ENCODE measurements at regions not wholly inside any gene's neighbourhood (a gene's known extent, or its start where the extent isn't known, plus 50 kb on each side); places are given as distances from the start of the nearest gene placed in this dataset.

- TF ChIP-seq RAD21 (IDR thresholded peaks at IDR 0.05; ENCODE audit: low read depth) (no peak), TAF1 (IDR thresholded peaks at IDR 0.05; ENCODE audit: low read depth) (no peak), FOXM1 (IDR thresholded peaks at IDR 0.05; ENCODE audit: borderline replicate concordance, low read depth) (no peak), USF1 (IDR thresholded peaks at IDR 0.05) (no peak), YY1 (IDR thresholded peaks at IDR 0.05; ENCODE audit: low read depth) (no peak), NFIC (IDR thresholded peaks at IDR 0.05) (no peak), EP300 (IDR thresholded peaks at IDR 0.05; ENCODE audit: borderline replicate concordance) (no peak)
Measured at GRCh38 chr9:82252116-82252515, 263.5 kb downstream of the SPATA31D1 start.

DNA sequence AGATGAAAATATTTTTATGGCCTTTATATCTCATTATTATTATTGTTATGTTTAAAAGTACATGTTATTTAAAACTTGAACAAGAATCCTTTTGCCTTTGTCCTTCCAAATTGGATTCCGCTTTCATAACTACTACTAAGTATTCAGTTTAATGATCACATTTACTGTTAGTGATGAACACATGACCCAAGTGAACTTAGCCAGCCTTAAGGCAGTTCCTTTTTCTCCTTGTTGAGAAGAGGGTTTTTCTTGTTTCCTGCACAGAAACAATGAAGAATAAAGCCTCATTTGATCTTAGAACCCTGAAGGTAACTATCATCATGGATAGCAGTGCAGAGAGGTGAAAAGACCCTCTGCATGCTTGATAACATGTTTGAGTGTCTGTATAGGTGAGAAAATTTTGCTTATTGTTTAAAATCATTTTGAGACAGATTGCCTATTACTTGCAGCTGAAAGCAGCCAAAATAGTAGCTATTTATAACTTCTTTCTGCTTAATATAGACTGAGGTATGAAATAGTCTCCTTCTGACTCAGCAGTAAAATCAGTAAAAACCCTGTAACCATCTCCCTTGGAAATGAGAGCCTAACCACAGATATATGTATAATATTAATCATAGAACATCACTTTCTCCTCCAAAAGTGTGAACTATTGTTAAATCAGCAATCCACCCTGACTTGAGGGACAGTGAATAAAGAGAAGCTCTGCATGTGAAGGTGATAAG, 266.2 kb downstream of the SPATA31D1 start:
- no peak for TF ChIP-seq EP300 (IDR thresholded peaks at IDR 0.05; ENCODE audit: borderline replicate concordance)
- no peak for TF ChIP-seq CEBPB (IDR thresholded peaks at IDR 0.05)
- no peak for TF ChIP-seq FOXM1 (IDR thresholded peaks at IDR 0.05; ENCODE audit: borderline replicate concordance, low read depth)

GRCh38 chr9:82255481-82256176, 267.1 kb downstream of the SPATA31D1 start:
- TF ChIP-seq ZBTB7A (IDR thresholded peaks at IDR 0.05; ENCODE audit: low read depth) (no peak), YY1 (IDR thresholded peaks at IDR 0.05; ENCODE audit: low read depth) (no peak), TEAD4 (IDR thresholded peaks at IDR 0.05) (no peak), CEBPB (IDR thresholded peaks at IDR 0.05) (no peak), TCF12 (IDR thresholded peaks at IDR 0.05; ENCODE audit: low read depth) (no peak), NFIC (IDR thresholded peaks at IDR 0.05) (no peak)

- TF ChIP-seq USF1 (IDR thresholded peaks at IDR 0.05) (no peak), YY1 (IDR thresholded peaks at IDR 0.05; ENCODE audit: low read depth) (no peak), TCF12 (IDR thresholded peaks at IDR 0.05; ENCODE audit: low read depth) (no peak)
- TF ChIP-seq, protein P1, sequence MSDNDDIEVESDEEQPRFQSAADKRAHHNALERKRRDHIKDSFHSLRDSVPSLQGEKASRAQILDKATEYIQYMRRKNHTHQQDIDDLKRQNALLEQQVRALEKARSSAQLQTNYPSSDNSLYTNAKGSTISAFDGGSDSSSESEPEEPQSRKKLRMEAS (IDR thresholded peaks at IDR 0.05), result no peak
Measured at GRCh38 chr9:82260691-82261090, 272.1 kb downstream of the SPATA31D1 start.

DNA sequence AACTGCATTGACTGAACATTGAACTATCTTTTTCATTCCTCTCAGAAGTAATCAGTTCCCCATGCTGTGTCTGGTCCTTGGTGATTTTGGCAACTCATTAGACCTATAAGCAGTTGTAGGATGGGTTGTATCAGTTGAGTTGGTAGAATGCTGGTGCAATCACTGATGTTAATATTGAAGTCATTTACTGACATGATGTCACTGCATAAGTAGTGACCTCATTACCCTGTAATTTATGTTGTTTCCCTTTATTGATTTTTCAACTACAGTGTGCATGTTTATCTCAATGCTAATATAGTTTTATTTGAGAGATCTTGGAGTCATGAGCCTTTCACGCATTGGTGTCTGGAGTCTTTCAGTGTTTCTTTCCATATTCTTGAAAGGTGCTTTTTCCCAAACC, 275.0 kb downstream of the SPATA31D1 start:
- TF ChIP-seq RAD21 (IDR thresholded peaks at IDR 0.05; ENCODE audit: low read depth) (no peak), CEBPB (IDR thresholded peaks at IDR 0.05) (no peak), TAF1 (IDR thresholded peaks at IDR 0.05; ENCODE audit: low read depth) (no peak), CREB1 (IDR thresholded peaks at IDR 0.05; ENCODE audit: low read depth) (no peak), TCF12 (IDR thresholded peaks at IDR 0.05; ENCODE audit: low read depth) (no peak), USF1 (IDR thresholded peaks at IDR 0.05) (no peak), NFIC (IDR thresholded peaks at IDR 0.05) (no peak), TEAD4 (IDR thresholded peaks at IDR 0.05) (no peak), EP300 (IDR thresholded peaks at IDR 0.05; ENCODE audit: borderline replicate concordance) (no peak), YY1 (IDR thresholded peaks at IDR 0.05; ENCODE audit: low read depth) (no peak), ZBTB7A (IDR thresholded peaks at IDR 0.05; ENCODE audit: low read depth) (no peak), EGR1 (IDR thresholded peaks at IDR 0.05) (no peak), FOXM1 (IDR thresholded peaks at IDR 0.05; ENCODE audit: borderline replicate concordance, low read depth) (no peak)
- TF ChIP-seq, protein P1 (IDR thresholded peaks at IDR 0.05), result no peak
- TF ChIP-seq, protein P2, sequence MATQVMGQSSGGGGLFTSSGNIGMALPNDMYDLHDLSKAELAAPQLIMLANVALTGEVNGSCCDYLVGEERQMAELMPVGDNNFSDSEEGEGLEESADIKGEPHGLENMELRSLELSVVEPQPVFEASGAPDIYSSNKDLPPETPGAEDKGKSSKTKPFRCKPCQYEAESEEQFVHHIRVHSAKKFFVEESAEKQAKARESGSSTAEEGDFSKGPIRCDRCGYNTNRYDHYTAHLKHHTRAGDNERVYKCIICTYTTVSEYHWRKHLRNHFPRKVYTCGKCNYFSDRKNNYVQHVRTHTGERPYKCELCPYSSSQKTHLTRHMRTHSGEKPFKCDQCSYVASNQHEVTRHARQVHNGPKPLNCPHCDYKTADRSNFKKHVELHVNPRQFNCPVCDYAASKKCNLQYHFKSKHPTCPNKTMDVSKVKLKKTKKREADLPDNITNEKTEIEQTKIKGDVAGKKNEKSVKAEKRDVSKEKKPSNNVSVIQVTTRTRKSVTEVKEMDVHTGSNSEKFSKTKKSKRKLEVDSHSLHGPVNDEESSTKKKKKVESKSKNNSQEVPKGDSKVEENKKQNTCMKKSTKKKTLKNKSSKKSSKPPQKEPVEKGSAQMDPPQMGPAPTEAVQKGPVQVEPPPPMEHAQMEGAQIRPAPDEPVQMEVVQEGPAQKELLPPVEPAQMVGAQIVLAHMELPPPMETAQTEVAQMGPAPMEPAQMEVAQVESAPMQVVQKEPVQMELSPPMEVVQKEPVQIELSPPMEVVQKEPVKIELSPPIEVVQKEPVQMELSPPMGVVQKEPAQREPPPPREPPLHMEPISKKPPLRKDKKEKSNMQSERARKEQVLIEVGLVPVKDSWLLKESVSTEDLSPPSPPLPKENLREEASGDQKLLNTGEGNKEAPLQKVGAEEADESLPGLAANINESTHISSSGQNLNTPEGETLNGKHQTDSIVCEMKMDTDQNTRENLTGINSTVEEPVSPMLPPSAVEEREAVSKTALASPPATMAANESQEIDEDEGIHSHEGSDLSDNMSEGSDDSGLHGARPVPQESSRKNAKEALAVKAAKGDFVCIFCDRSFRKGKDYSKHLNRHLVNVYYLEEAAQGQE (IDR thresholded peaks at IDR 0.05; ENCODE audit: low read depth), result no peak

DNA sequence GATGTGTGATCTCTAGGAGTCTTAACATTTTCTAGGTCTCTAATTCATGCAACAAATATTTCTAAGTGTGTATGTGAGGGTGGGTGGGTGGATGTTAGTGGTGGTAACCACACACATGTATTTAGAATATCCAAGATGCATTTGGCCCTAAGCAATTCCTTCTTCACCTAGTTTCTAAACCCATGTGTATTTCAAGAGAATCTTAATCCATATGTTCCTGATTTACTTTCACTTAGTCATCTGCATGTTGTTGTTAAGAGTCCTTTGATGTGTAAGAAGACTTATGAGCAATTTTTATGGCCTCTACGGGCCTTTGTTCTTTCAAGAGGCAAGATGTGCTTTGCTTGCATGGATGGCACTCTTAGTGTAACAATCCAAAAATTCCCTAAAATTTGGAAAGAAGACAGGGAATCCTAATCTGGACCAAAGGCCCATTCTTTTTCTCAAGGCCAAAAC, 282.6 kb downstream of the SPATA31D1 start:
- TF ChIP-seq NFIC (IDR thresholded peaks at IDR 0.05) (no peak), EGR1 (IDR thresholded peaks at IDR 0.05) (no peak), YY1 (IDR thresholded peaks at IDR 0.05; ENCODE audit: low read depth) (no peak), FOXM1 (IDR thresholded peaks at IDR 0.05; ENCODE audit: borderline replicate concordance, low read depth) (no peak), CEBPB (IDR thresholded peaks at IDR 0.05) (no peak), TAF1 (IDR thresholded peaks at IDR 0.05; ENCODE audit: low read depth) (no peak), USF1 (IDR thresholded peaks at IDR 0.05) (no peak)

- no peak for TF ChIP-seq ZBTB7A (IDR thresholded peaks at IDR 0.05; ENCODE audit: low read depth)
- TF ChIP-seq EGR1 (IDR thresholded peaks at IDR 0.05), result no peak
- no peak for TF ChIP-seq FOXM1 (IDR thresholded peaks at IDR 0.05; ENCODE audit: borderline replicate concordance, low read depth)
- TF ChIP-seq TEAD4 (IDR thresholded peaks at IDR 0.05), result no peak
- TF ChIP-seq EP300 (IDR thresholded peaks at IDR 0.05; ENCODE audit: borderline replicate concordance), result no peak
- TF ChIP-seq, protein P1 (IDR thresholded peaks at IDR 0.05), result no peak
- TF ChIP-seq NFIC (IDR thresholded peaks at IDR 0.05), result no peak
- TF ChIP-seq, protein P2 (IDR thresholded peaks at IDR 0.05; ENCODE audit: low read depth), result no peak
- TF ChIP-seq YY1 (IDR thresholded peaks at IDR 0.05; ENCODE audit: low read depth), result no peak
- TF ChIP-seq USF1 (IDR thresholded peaks at IDR 0.05), result no peak
Measured at GRCh38 chr9:82273121-82273520, 284.5 kb downstream of the SPATA31D1 start.

Measured in Ishikawa (cell line).